ENCODE measurements at regions not wholly inside any gene's neighbourhood (a gene's known extent, or its start where the extent isn't known, plus 50 kb on each side); places are given as distances from the start of the nearest gene placed in this dataset.

GRCh38 chr21:26397545-26397944 is 175.5 kb downstream of the CYYR1 start:
- TF ChIP-seq CTCF (IDR thresholded peaks at IDR 0.05 in 4 of 5, conservative IDR thresholded peaks at IDR 0.05 in 1 of 5) (no peak), POLR2A (IDR thresholded peaks at IDR 0.05) (no peak)
